NCI-H1105 (cell line): ENCODE measurements at regions not wholly inside any gene's neighbourhood (a gene's known extent, or its start where the extent isn't known, plus 50 kb on each side); places are given as distances from the start of the nearest gene placed in this dataset.
"Not testable (repeated sequence)": the region's sequence is repeated elsewhere in the genome, so short reads cannot be mapped to it uniquely, and the experiment has no call there.

ENCODE experiments used
- DNase-seq: peaks from one replicate; lab custom pipeline; 2025; lab: John Stamatoyannopoulos, UW

GRCh38 chr7:118802726-118803125, 578.2 kb downstream of the ANKRD7 start:
- no peak for DNase-seq

DNA sequence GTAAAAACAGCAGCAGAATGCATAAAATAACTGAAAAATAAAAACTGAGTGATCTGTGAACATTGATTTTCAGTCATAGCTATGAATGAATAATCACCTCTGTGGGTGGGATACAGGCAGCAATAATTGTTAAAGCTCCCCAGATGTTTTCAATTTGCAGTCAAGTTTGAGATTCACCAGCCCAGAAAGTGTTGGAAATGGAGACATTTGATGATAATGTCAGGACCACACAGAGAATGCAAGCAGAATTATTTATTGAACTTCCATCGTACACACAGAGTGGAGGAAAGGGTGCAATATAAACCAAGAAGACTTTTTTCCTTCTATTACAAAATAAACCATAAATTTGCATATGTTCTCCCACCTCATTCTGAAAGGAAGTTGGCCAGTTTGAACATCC, 601.7 kb downstream of the ANKRD7 start:
- DNase-seq = no peak

- DNase-seq = no peak
Observed at GRCh38 chr7:118836933-118837332, 612.4 kb downstream of the ANKRD7 start.

GRCh38 chr7:118839515-118839914, 615.0 kb downstream of the ANKRD7 start:
- no peak for DNase-seq

DNA sequence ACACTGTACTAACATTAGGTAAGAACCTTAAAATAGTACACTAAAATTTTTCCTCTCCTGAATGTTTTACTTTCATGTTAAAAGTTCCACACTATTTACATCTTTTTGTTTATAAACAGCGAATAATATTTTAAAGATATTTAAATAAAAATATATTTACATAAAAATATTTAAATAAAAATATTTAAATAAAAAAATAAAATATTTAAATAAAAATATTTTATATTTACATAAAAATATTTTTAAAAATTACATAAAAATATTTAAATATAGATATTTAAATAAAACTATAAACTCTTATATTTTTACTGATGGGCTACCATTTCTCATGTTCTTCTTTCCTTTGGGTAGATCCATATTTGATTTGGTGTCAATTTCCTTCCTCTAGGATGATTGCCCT, 619.0 kb downstream of the ANKRD7 start:
- DNase-seq = no peak

DNA sequence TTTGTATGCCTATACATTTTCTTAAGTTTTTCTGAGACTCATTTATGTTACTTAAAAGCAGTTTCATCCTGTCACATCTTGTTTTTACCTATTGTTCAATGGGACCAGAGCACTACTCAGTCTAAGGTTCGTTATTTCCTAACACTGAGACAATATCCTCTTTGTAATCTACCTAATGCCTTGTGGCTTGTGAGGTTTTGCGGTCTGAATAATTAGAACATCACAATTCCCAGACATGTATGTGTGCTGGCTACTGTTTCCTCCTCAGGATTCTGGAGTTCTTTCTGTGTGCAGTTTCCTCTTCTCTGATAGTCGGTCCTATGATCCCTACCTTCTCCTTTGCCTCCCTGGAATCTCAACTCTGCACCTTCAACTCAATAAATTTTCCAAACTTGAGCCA, 620.2 kb downstream of the ANKRD7 start:
- no peak for DNase-seq

DNA sequence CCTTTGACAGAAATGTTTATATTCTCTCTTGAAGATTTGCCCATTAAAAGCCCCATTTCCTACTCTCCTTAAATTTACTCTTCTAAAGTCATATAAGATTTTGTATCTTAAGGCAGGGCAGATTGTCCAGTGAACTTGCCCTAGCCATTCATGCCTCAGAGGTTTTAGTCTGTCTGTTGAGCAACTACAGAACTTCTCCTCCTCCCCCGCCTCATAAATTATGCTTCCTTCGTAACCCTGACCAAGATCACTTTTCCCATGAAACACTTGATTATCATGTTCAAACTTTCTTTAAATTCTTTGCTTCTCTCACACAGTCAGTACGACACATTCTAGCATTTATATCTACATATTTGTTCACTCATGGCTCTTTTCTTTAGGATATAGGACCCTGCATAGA, 621.3 kb downstream of the ANKRD7 start:
- DNase-seq = no peak

DNA sequence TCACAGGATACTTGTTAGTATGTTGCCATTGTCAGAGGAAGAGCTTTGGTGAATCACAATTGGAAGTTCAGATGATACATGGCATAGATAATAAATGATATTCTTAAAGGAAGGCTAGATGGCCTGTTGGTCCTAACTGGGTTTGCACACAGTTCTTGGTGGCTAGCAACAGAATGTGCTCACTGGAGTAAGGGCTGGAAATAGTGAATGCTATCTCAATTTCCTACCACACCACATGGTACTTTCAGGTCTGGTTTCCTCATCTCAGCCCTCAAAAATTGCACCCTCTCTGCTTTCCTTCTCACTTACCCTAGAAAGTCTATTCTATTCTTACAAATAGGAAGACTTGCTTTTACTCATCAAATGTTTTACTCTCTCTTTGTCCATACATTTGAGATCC, 622.5 kb downstream of the ANKRD7 start:
- no peak for DNase-seq

DNA sequence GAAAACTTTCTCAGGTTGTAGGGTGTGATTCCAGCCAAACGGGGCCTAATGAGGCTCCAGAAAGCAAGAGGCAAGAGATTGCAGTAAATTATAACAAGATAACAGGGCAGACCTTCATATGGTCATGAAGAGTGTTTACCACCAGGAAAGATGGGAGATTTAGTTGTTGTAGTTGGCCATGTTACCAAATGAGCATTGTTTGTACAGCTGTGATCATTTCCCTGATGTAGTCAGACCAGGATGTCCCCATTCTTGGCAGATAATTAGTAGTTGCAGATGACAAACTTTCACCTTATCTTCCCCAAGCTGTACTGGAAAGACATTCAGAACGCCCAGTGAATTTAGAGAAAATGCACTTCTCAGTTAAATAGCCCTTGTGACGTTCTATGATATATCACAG, 630.8 kb downstream of the ANKRD7 start:
- DNase-seq = no peak

- no peak for DNase-seq
Observed at GRCh38 chr7:118858651-118859149, 634.2 kb downstream of the ANKRD7 start.

DNA sequence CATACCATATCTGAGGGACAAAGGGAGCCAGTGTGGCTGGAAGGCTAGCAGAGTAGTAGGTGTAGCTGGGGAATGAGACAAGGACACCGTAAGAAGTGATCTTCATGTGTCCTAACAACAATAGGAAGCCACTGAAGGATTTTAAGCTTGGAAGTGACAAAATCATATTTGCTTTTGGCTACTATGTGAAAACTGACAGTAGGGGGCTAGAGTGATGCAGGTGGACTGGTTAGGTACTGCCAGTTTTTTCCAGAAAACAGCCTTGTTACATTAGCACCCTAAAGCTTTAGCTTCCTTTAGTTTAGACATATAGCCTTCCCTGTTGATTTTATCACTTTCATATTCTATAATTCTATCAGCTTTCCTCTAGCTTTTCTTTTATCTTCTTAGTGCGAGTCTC, 637.1 kb downstream of the ANKRD7 start:
- DNase-seq = no peak

DNA sequence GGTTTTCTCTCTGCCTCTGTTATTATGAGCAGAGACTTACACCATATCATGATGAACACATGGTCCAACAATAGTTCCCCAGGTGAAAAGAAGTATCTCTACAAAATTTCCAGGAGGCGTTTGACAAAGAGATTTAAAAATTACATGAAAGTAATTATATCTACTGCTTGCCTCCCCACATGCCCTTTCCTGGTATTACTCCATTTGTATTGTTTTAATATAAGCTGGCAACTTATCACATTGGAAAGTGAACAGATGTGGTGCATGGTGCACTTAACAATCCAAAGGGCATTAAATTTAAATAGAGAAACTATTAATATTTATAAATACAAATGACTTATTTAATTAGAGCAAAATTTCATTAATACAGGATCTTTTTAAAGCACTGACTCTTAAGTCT, 638.2 kb downstream of the ANKRD7 start:
- DNase-seq = no peak

DNA sequence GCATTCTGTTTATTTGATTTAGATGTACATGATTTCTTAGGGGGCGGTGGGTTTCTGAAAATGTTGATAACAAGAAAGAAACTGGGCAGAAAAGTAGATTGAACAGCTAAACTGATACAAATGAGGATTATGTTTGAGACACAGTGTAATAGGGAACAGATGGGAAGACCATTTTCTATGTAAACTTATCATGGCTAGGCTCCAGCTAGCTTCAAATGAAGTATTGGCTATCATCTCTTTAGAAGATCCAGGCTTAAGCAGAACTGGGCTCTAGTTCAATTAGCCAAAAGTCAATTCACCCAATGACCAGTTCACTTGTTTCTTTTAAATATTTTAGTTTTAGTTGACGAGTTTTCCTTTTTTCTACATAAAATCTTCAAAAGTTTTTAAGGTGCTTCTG, 639.5 kb downstream of the ANKRD7 start:
- DNase-seq = no peak

- DNase-seq = no peak
Observed at GRCh38 chr7:118867860-118868259, 643.4 kb downstream of the ANKRD7 start.

GRCh38 chr7:118869141-118869540, 644.6 kb downstream of the ANKRD7 start:
- not testable (repeated sequence) for DNase-seq

DNA sequence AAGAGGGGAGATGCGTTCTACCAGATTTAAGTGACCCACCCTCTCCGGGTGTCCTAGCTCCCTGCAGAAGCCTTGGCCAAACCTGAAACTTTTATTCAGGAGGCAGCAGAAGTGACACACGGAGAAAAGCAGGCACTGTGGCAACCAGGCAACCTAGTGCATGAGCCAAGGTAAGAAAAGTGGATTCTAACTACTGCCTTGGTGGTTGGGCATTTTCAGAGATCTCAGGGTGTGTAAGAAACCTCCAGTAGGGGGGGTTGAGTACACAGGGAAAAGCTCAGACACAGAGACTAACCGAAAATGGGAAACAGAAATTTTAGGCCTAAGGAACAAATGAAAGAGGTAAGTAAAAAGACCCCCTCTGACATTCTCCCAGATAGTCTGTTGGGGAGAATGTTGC, 645.7 kb downstream of the ANKRD7 start:
- DNase-seq = no peak

- DNase-seq = no peak
Observed at GRCh38 chr7:118872568-118872967, 648.1 kb downstream of the ANKRD7 start.

- no peak for DNase-seq
Observed at GRCh38 chr7:118877187-118877586, 652.7 kb downstream of the ANKRD7 start.

DNA sequence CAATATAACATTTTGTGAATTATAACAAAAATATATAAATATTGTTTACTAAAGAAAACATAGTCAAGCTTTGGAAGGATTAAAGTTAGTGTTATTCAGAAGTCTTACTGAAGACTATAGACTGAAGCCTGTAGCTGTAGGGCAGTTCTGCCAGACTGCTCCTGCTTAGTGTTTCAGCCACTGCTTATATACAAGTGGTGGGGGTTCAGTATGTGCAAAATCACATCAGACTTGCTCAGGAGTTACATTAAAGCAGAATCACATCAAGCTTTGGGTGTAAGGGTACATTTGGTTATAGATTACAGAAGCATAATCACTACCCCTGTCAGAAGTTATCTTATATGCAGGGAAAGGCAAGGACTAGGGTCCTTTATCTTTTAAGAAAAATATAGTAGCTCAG, 653.8 kb downstream of the ANKRD7 start:
- DNase-seq = no peak

DNA sequence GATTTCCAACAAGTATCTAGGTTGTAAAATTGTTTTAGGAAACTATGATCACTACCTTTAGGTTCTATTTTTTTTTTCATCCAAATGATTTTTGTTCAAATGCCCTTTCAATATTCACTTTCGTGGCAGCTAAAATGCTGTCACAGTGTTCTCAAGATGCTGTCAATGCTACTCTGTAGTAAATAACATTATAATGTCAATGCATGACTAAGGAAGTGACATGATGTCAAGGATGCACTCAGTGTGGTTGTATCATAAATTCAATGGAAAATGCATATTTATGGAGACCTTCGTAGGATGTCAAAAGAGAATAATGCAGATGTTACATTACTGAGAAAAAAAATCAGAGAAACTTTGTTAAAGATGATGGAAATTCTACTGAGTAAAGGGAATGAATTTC, 673.8 kb downstream of the ANKRD7 start:
- DNase-seq = no peak

GRCh38 chr7:118902600-118902999, 678.1 kb downstream of the ANKRD7 start:
- no peak for DNase-seq

DNA sequence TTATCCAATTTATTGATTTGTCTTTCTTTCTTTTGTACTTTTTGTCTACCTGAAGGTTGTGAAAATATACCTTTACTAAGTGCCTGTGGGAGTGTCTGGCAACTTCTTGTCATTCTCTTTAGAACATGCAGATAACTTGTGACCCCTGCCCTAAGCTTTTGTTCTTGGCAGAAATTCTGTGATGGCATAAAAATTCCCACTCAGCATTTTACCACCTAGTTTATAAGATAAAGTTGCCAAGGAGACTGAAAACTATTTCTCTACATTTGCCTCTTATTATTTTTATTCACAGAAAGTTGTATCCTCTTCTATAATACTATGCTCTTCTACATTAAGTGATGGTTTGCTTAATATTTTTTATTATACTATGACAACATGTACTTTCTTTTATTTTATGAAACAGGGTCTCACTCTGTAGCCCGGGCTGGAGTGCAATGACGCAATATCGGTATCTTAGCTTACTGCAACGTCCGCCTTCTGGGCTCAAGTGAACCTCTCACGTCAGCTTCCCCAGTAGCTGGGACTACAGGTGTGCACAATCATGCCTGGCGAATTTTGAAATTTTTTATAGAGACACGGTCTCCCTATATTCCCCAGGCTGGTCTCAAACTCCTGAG, 683.5 kb downstream of the ANKRD7 start:
- no peak for DNase-seq

DNA sequence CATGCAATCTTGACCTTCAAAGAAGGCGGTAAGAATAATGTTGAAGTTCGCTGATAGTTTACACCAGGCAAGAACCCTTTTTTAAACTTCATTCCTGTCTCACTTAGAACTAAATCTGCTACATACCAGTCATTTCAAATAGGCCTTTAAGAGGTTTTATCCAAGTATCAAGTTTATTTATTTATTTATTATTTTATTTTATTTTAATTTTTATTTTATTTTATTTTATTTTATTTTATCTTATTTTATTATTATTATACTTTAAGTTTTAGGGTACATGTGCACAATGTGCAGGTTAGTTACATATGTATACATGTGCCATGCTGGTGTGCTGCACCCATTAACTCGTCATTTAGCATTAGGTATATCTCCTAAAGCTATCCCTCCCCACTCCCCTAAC, 691.6 kb downstream of the ANKRD7 start:
- not testable (repeated sequence) for DNase-seq

DNA sequence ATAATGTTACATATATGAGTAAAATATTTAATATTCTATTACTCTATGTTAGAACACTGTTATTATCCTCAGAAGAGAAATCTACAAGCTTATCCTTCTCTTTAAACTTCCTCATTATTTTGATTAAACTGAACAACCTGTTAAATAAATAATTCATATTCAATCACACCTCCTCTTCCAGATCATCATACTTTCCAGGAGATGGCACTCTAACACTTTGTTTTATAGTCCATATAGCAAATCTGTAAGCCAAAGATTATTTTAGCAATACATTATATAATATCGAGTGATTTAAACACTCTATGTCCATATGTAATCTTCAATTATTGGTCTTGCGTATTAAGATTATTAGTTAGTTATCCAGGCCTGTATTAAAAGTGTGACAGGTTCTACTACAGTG, 694.1 kb downstream of the ANKRD7 start:
- peak; percentile 11 for DNase-seq

DNA sequence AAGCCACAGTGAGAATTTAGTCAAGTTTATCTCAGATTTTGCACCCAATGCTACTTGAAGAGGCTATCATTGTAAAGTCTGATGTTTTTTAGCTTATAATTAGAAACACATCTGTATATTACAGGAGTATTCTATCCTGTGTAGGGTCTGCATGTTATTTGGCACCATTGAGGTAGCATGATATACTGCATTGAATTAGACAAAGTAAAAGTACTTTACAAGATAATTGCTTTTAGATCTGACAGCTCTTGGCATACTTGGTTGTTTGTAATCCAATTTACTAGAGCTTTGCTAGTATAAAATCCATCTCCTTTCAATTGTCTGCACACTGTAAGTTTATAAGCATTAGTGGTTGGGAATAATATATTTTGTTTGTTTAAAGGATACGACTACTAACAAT, 714.3 kb downstream of the ANKRD7 start:
- DNase-seq = peak; percentile 33
